ENCODE measurements at regions not wholly inside any gene's neighbourhood (a gene's known extent, or its start where the extent isn't known, plus 50 kb on each side); places are given as distances from the start of the nearest gene placed in this dataset.

DNA sequence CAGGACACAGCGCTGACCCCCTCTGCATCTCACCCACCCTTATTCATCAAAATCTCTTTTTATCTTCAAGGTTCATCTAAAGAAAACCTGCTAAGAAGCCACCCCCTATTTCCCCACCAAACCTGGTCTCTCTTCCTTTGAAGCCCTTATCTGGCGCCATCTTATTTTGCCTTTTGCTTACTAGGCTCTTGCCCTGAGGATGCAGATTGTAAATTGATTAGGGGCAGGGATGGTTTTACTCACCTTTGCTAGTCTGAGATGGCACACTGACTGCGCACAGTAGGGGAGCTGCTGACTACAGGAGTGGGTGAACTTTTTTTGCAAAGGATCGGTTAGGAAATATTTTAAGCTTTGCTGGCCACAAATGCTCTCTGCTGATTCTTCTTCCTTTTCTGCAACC is 78.9 kb upstream of the BHLHE40 start:
- DNase-seq (ENCODE audit: low spot score) = no peak
- Histone ChIP-seq H3K4me3 (ENCODE audit: low read depth, low read length, poor library complexity, severe bottlenecking) (no peak overlapping the region), H3K27me3 (replicated peaks; ENCODE audit: insufficient read depth, low read depth, low read length, poor library complexity) (no peaks in the 10 kb centered on the region), H3K36me3 (ENCODE audit: insufficient read depth, low read length, poor library complexity, severe bottlenecking) (no peaks in the 10 kb centered on the region), H3K4me1 (ENCODE audit: insufficient read depth, low read length, poor library complexity, severe bottlenecking) (no peaks in the 10 kb centered on the region), H3K9me3 (ENCODE audit: low read depth, low read length, poor library complexity, severe bottlenecking) (no peaks in the 10 kb centered on the region), H3K27ac (ENCODE audit: low read depth, low read length, poor library complexity, severe bottlenecking) (no peak overlapping the region)
- CTCF ChIA-PET = no interaction called here
- POLR2A ChIA-PET (ENCODE audit: low non-redundant PET) = no interaction called here
- no TSS peak for BruUV-seq (replicated peaks)
- intact Hi-C loops (cut with micrococcal nuclease; ENCODE audit: unreplicated experiment) = no loop called here
- TF ChIP-seq, protein P1, sequence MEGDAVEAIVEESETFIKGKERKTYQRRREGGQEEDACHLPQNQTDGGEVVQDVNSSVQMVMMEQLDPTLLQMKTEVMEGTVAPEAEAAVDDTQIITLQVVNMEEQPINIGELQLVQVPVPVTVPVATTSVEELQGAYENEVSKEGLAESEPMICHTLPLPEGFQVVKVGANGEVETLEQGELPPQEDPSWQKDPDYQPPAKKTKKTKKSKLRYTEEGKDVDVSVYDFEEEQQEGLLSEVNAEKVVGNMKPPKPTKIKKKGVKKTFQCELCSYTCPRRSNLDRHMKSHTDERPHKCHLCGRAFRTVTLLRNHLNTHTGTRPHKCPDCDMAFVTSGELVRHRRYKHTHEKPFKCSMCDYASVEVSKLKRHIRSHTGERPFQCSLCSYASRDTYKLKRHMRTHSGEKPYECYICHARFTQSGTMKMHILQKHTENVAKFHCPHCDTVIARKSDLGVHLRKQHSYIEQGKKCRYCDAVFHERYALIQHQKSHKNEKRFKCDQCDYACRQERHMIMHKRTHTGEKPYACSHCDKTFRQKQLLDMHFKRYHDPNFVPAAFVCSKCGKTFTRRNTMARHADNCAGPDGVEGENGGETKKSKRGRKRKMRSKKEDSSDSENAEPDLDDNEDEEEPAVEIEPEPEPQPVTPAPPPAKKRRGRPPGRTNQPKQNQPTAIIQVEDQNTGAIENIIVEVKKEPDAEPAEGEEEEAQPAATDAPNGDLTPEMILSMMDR (conservative IDR thresholded peaks at IDR 0.05; ENCODE audit: low read depth, low read length) = no peak
- TF ChIP-seq EZH2 (IDR thresholded peaks at IDR 0.05; ENCODE audit: borderline replicate concordance, low read depth, low read length, poor library complexity, severe bottlenecking) = no peak

DNA sequence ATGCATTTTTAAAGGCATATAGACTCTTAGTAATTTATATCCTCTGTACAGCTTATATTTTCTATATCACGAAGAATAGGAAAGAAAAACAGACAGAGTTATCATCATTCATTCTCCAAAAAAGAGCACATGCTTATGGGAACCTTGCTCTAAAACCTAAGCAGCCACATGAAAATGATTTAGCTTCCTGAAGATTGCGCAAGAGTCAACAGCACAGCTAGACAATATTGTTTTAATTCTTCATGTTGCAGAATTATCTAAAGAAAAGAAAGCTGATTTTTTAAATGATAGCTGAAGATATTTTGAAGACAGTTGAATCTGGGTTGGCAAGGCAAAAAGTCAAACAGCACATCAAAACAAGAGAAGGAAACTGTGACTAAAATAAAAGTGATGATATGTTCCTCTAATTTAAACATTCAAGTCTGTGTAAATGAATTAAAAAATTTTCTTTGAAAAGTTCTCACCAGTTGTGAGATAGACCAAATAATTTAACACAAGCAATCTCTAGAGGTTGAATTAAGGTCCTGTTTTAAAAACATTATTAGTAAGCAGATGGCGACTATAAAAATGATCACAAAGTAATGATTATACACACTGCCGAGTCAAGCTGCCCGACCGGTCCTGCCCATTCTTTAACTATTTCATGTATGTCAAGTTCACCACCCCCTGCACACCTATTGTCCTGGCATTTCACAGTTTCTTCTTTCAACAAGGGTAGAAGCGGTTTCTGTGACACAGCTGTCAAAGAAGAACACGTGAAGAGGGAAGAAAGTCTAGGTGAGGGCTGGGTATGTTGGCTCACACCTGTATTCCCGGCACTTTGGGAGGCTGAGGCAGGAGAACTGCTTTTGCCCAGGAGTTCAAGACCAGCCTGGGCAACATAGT is 74.2 kb upstream of the BHLHE40 start:
- DNase-seq (ENCODE audit: low spot score) = peak; percentile 4
- Histone ChIP-seq H3K9me3 (ENCODE audit: low read depth, low read length, poor library complexity, severe bottlenecking) (no peaks in the 10 kb centered on the region), H3K4me1 (ENCODE audit: insufficient read depth, low read length, poor library complexity, severe bottlenecking) (no peaks in the 10 kb centered on the region), H3K4me3 (ENCODE audit: low read depth, low read length, poor library complexity, severe bottlenecking) (no peak overlapping the region), H3K27me3 (replicated peaks; ENCODE audit: insufficient read depth, low read depth, low read length, poor library complexity) (no peaks in the 10 kb centered on the region), H3K27ac (ENCODE audit: low read depth, low read length, poor library complexity, severe bottlenecking) (no peak overlapping the region), H3K36me3 (ENCODE audit: insufficient read depth, low read length, poor library complexity, severe bottlenecking) (no peaks in the 10 kb centered on the region)
- POLR2A ChIA-PET (ENCODE audit: low non-redundant PET) = no interaction called here
- CTCF ChIA-PET = no interaction called here
- TF ChIP-seq, protein P1 (conservative IDR thresholded peaks at IDR 0.05; ENCODE audit: low read depth, low read length) = no peak
- no peak for TF ChIP-seq EZH2 (IDR thresholded peaks at IDR 0.05; ENCODE audit: borderline replicate concordance, low read depth, low read length, poor library complexity, severe bottlenecking)
- no TSS peak for BruUV-seq (replicated peaks)
- intact Hi-C loops (cut with micrococcal nuclease; ENCODE audit: unreplicated experiment) = no loop called here

DNA sequence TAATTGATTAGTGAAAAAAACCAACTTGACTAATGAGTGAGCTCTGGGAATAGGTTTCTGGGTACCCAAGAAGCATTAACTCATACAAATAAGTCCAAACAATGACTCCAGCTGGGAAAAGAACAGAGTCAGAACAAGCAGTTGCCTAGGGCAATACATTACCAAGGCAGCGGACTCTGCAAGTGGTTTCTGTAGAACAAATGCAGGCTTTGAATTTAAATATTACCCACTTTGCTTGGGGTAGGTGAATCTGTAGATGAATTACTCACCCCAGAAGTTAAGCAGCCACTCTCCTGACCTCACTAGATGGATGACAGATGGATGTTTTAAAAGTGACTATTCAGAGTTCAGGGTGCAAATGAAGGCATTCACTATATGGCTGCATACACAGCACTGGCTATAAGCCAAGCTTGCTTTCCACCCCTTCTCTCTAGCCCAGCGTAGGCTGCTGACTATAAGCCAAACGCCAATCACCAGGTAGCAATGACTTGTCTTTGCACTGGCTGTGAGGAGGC is 73.1 kb upstream of the BHLHE40 start:
- Histone ChIP-seq H3K4me3 (ENCODE audit: low read depth, low read length, poor library complexity, severe bottlenecking) (no peak overlapping the region), H3K36me3 (ENCODE audit: insufficient read depth, low read length, poor library complexity, severe bottlenecking) (no peaks in the 10 kb centered on the region), H3K4me1 (ENCODE audit: insufficient read depth, low read length, poor library complexity, severe bottlenecking) (no peaks in the 10 kb centered on the region), H3K9me3 (ENCODE audit: low read depth, low read length, poor library complexity, severe bottlenecking) (no peaks in the 10 kb centered on the region), H3K27ac (ENCODE audit: low read depth, low read length, poor library complexity, severe bottlenecking) (no peak overlapping the region), H3K27me3 (replicated peaks; ENCODE audit: insufficient read depth, low read depth, low read length, poor library complexity) (no peaks in the 10 kb centered on the region)
- ChIA-PET POLR2A (ENCODE audit: low non-redundant PET) (no interaction called here), CTCF (no interaction called here)
- no peak for DNase-seq (ENCODE audit: low spot score)
- BruUV-seq (replicated peaks) = no TSS peak
- TF ChIP-seq EZH2 (IDR thresholded peaks at IDR 0.05; ENCODE audit: borderline replicate concordance, low read depth, low read length, poor library complexity, severe bottlenecking) = no peak
- TF ChIP-seq, protein P1 (conservative IDR thresholded peaks at IDR 0.05; ENCODE audit: low read depth, low read length) = no peak
- intact Hi-C loops (cut with micrococcal nuclease; ENCODE audit: unreplicated experiment) = no loop called here
